ENCODE measurements at regions not wholly inside any gene's neighbourhood (a gene's known extent, or its start where the extent isn't known, plus 50 kb on each side); places are given as distances from the start of the nearest gene placed in this dataset.

DNA sequence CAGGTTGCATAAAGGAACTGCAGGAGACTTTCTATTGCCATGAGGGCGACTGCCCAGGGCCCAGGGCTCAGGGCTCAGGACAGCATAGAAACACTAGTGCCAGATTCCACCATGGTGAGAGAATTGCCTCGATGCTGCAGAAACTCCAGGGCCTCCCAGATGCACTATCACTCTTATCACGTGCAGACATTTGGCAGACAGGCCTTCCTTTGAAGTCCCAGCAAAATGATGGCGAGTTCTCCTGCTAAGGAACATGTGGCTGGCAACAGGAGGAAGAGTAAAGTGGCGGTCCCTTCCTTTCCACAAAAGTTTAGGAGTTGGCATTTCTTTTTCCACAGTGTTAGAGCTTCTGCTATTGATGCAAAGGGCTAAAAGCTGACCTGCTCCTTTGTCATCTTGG, 214.0 kb upstream of the LNX1 start:
- DNase-seq, result no peak

DNA sequence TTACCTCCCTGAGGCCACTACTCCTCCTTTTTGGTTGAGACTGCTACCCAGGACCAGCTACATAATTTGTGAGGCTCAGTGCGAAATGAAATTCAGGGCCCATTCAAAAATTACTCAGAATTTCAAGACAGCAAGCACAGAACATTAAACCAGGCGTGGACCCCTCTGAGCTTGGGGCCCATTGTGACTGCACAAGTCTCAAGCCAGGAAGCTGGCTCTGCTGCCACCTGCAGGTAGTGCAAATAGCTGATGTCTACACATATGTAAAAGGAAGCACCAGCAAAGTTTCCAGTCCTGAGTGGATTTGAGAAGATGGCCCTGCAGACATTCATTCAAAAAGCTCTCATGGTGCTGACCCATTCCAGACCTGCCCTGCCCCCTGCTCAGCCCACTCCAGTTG, 213.4 kb upstream of the LNX1 start:
- no peak for DNase-seq

DNA sequence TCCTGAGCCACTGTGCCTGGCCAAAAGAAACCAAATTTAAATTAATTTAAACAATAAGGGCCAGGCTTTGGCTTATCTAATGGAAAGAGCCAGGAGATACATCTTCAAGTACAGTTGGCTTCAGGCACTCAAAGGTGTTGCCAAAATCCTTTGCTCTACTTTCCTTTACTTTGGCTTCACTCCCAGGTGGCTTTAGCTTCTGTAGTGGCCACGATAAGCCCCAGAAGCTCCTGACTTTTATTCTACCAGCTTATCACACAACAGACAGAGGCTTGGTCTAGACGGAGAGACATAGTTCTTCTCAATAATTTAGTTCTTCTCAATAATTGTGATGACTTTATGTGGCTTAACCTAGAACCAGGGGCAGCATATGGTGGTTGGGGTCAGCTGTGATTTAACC, 211.2 kb upstream of the LNX1 start:
- no peak for DNase-seq

GRCh38 chr4:53801373-53801772, 210.1 kb upstream of the LNX1 start:
- no peak for DNase-seq

GRCh38 chr4:53800741-53801140, 209.5 kb upstream of the LNX1 start:
- no peak for DNase-seq

- DNase-seq, result no peak
Measured at GRCh38 chr4:53793096-53793495, 201.8 kb upstream of the LNX1 start.

- DNase-seq, result no peak
Measured at GRCh38 chr4:53790286-53790685, 199.0 kb upstream of the LNX1 start.

GRCh38 chr4:53788621-53789020, 197.3 kb upstream of the LNX1 start:
- DNase-seq, result no peak

DNA sequence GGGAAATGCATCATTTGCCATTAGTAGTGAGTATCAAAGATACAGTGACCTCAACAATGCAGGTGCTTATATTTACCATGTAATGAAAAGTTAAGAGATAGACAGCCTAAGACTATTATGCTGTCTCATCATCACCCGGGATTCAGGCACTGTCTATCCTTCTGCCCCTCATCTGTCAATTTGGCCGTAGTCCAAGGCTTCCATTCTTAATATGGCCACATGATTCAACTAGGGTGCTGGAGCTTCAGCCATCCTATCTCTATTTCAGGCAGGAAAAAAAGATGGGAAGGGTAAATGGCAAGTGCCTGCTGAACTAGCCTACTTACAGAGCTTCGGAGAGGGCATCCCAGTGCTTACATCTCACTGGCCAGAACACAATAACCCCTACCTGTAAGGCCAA, 196.7 kb upstream of the LNX1 start:
- DNase-seq, result no peak

- DNase-seq, result no peak
Measured at GRCh38 chr4:53786632-53787031, 195.3 kb upstream of the LNX1 start.

DNA sequence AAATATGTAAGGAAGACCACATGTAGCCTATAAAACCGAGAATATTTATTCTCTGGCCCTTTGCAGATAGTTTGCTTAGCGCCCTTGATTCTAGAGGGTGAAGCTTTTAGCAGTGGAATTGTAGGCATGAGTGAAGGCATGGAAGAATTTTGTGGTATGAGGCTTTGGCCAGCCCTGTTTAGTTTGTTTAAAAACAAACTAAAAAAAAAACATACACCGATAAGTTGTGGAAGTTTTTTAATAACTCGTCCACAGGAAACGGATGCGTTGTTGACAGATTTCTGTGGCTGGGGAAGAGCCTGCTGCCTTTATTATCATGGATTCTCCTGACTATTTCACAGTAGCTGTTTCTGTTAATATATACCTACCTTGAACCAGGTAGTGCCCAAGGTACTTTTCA, 194.7 kb upstream of the LNX1 start:
- DNase-seq, result no peak

DNA sequence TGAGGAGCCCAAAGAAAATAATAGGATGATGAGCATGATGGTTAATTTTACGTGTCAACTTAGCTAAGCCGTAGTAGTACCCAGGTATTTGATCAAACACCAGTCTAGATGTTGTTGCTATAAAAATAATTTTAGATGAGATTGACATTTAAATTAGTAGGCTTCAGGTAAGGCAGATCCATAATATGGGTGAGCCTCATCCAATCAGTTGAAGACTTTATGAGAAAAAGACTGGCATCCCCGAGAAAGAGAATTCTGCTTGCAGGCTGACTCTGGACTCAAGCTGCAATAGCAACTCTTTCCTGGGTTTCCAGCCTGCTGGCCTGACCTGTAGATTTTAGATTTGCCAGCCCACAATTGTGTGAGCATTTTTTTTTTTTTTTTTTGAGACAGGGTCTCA, 192.8 kb upstream of the LNX1 start:
- DNase-seq, result no peak

DNA sequence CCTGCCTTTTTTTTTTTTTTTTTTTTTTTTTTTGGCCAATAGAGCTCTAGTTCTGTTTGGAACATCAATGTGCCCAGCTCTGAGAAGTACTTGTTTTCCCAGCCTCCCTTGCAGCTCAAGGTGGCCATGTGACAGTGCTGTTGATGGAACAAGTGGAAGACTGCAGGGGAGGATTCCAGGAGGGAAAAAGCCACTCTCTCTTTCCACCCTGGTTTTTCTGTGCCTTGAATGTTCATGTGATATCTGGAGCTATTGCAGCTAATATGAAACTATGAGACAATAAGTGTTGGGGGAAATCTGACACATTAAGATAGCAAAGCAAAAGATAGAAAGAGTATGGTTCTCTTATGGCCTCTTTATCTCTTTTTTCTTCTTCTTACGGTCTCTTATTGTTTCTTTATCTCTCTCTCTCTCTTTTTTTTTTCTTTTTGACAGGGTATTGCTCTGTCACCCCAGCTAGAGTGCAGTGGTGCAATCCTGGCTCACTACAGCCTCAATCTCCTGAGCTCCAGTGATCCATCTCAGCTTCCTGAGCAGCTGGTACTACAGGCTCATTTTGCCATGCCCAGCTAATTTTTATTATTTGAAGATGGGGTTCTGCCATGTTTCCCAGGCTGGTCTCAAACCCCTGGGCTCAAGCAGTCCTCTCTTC, 192.0 kb upstream of the LNX1 start:
- no peak for DNase-seq

DNA sequence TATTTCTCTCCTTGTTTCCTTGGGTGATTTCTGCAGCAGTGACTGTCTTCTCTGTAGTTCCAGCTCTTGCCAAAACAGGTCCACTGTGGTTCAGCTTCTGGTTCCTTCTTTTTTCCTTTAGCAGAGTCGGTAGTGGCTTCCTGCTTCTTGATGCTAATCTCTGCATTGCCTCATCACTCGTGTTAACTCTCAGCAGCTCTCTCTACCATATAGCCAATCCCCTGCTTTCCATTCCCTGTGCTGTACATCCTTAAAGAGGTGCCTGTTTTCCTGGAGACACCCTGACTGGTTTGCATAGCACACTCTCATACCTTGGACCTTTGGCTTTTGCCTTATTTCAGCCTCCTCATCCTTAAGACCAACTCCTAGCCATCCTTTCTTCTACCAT, 191.2 kb upstream of the LNX1 start:
- DNase-seq, result no peak

GRCh38 chr4:53781629-53782457, 190.6 kb upstream of the LNX1 start:
- no peak for DNase-seq

DNA sequence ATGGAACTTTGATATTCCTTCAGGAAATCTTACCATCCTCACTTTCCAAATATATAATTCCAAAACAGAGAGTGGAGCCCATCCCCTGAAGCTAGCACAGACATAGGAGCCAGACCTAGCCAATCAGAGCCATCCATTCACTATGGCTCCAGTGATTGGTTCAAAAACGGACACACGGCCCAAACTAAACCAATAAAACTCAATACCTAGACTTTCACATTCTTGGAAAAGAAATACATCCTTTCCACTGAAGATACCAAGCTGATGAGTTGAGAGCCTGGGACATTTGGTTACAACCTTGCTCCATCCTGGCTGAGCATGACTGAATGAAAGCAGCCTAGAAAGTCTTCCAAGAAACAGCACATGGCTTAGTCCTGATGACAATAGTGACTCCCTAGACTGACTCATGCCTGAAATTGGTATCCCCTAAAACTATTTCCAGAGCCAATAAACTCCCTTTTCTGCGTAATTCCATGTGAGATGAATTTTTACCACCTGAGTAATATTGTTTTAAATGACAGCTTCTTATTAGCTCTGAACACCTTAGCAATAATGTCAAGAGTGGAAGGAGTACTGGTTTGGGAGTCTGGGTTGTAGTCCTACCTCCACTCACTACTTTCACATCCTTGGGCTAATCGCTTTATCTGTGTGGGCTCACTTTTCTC, 189.6 kb upstream of the LNX1 start:
- no peak for DNase-seq

DNA sequence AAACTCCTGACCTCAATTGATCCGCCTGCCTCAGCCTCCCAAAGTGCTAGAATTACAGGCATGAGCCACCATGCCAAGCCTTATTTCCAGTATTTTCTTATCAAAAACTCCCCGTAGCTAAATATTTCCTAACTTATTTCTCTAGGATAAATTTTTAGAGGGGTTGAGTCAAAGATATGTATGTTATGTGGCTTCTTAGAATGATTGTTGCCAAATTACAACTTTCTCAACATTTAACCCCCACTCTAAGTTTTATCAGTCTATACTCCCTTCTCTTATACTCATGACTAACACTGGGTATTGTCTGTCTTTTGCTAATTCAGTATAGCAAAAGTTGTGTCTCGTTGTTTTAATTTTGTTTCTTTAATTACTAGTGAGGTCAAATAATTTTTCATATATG, 187.7 kb upstream of the LNX1 start:
- no peak for DNase-seq

DNA sequence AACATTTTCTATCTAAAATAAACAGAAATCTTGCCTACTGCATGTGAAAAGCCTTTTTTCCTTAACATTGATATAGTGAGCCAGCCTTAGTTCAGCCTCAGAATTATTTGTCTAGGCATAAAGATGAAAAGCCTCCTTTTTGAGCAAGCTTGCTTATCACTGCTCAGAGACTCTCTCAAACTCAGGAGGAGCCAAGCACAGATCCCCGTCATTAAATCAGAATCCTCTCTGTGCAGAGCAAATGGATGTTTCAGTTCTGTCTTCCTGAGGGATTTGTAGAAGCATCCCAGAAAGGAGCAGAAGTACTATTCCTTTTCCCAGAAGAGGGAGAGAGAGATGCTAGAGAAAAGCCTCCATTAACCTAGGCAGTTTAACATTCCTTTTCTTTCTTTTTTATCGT, 186.9 kb upstream of the LNX1 start:
- DNase-seq, result no peak

- no peak for DNase-seq
Measured at GRCh38 chr4:53777244-53777984, 186.1 kb upstream of the LNX1 start.

DNA sequence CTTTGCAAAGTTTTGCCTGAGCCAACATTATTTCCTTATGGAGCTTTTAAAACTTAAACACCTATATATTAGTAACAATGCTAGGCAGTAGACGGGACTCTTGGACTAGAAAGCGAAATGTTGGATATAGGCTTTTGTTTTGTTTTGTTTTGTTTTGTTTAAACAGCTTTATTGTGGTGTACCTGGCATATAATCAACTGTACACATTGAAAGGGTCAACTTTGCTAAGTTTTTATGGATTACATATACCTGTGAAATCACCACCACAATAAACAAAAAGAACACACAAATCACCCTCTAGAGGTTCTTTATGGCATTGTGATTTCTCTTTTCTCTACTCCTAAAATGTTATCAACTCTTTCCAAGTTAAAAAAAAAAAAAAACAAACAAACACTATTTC, 184.9 kb upstream of the LNX1 start:
- DNase-seq, result no peak

GRCh38 chr4:53775381-53775780, 184.1 kb upstream of the LNX1 start:
- no peak for DNase-seq

- no peak for DNase-seq
Measured at GRCh38 chr4:53771326-53771725, 180.0 kb upstream of the LNX1 start.

GRCh38 chr4:53767482-53767881, 176.2 kb upstream of the LNX1 start:
- no peak for DNase-seq

All from activated naive CD4-positive, alpha-beta T cell treated with Interleukin-2 at 50 U/mL for 16 hours (primary cell).